ENCODE measurements at regions not wholly inside any gene's neighbourhood (a gene's known extent, or its start where the extent isn't known, plus 50 kb on each side); places are given as distances from the start of the nearest gene placed in this dataset.
A peak's percentile ranks its signal among the peaks of the same experiment; 100 is the strongest.

GRCh38 chr15:69812861-69813261 is 284.9 kb downstream of the TLE3 start:
- FAIRE-seq (no peak), DNase-seq (peak; percentile 39 to 57)
- Histone ChIP-seq H3K36me3 (ENCODE audit: control insufficient read depth in 3 of 3, insufficient read depth in 2 of 3, low read depth in 1 of 3, low read length in 3 of 3) (no peaks in the 10 kb centered on the region), H3K27ac (ENCODE audit: low read depth in 1 of 3, low read length in 2 of 3) (no peak overlapping the region), H3K4me3 (ENCODE audit: low read depth in 1 of 3, low read length in 3 of 3) (no peak overlapping the region), H3K9me3 (ENCODE audit: control insufficient read depth in 2 of 2, insufficient read depth in 1 of 2, low read depth in 1 of 2, low read length in 1 of 2) (no peaks in the 10 kb centered on the region), H3K4me1 (ENCODE audit: control insufficient read depth in 3 of 3, insufficient read depth in 2 of 3, low read depth in 1 of 3, low read length in 2 of 3) (peaks cover 0 to 36% (median 0%) of the 10 kb centered on the region in 3 donors), H3K27me3 (ENCODE audit: control insufficient read depth in 3 of 3, insufficient read depth in 3 of 3, low read length in 3 of 3) (no peaks in the 10 kb centered on the region)
- 26 to 48% (median 40%) methylated on average over 18 to 20 of the region's 20 CpGs for WGBS, 3 donors

- H3K36me3 ChIP-seq (ENCODE audit: control insufficient read depth in 3 of 3, insufficient read depth in 2 of 3, low read depth in 1 of 3, low read length in 3 of 3), result no peaks in the 10 kb centered on the region
- H3K27ac ChIP-seq (ENCODE audit: low read depth in 1 of 3, low read length in 2 of 3), result no peak overlapping the region
- WGBS, 3 donors, result 76 to 82% (median 80%) methylated on average over 7 of the region's 7 CpGs
- H3K27me3 ChIP-seq (ENCODE audit: control insufficient read depth in 3 of 3, insufficient read depth in 3 of 3, low read length in 3 of 3), result no peaks in the 10 kb centered on the region
- no peak for FAIRE-seq
- no peak for DNase-seq
- no peaks in the 10 kb centered on the region for H3K9me3 ChIP-seq (ENCODE audit: control insufficient read depth in 2 of 2, insufficient read depth in 1 of 2, low read depth in 1 of 2, low read length in 1 of 2)
- no peak overlapping the region for H3K4me3 ChIP-seq (ENCODE audit: low read depth in 1 of 3, low read length in 3 of 3)
- peaks cover 0 to 41% (median 0%) of the 10 kb centered on the region in 3 donors for H3K4me1 ChIP-seq (ENCODE audit: control insufficient read depth in 3 of 3, insufficient read depth in 2 of 3, low read depth in 1 of 3, low read length in 2 of 3)
These were observed 283.8 kb downstream of the TLE3 start for GRCh38 chr15:69813881-69814280.

GRCh38 chr15:69814932-69815331 is 282.8 kb downstream of the TLE3 start:
- no peak overlapping the region for H3K4me3 ChIP-seq (ENCODE audit: low read depth in 1 of 3, low read length in 3 of 3)
- H3K4me1 ChIP-seq (ENCODE audit: control insufficient read depth in 3 of 3, insufficient read depth in 2 of 3, low read depth in 1 of 3, low read length in 2 of 3), result peaks cover 0 to 41% (median 0%) of the 10 kb centered on the region in 3 donors
- H3K27me3 ChIP-seq (ENCODE audit: control insufficient read depth in 3 of 3, insufficient read depth in 3 of 3, low read length in 3 of 3), result no peaks in the 10 kb centered on the region
- WGBS, 3 donors, result 84 to 86% (median 85%) methylated on average over 9 of the region's 9 CpGs
- no peak overlapping the region for H3K27ac ChIP-seq (ENCODE audit: low read depth in 1 of 3, low read length in 2 of 3)
- FAIRE-seq (no peak), DNase-seq (no peak)
- H3K36me3 ChIP-seq (ENCODE audit: control insufficient read depth in 3 of 3, insufficient read depth in 2 of 3, low read depth in 1 of 3, low read length in 3 of 3), result no peaks in the 10 kb centered on the region
- no peaks in the 10 kb centered on the region for H3K9me3 ChIP-seq (ENCODE audit: control insufficient read depth in 2 of 2, insufficient read depth in 1 of 2, low read depth in 1 of 2, low read length in 1 of 2)

- Histone ChIP-seq H3K4me1 (ENCODE audit: control insufficient read depth in 3 of 3, insufficient read depth in 2 of 3, low read depth in 1 of 3, low read length in 2 of 3) (peaks cover 0 to 34% (median 0%) of the 10 kb centered on the region in 3 donors), H3K4me3 (ENCODE audit: low read depth in 1 of 3, low read length in 3 of 3) (no peak overlapping the region), H3K9me3 (ENCODE audit: control insufficient read depth in 2 of 2, insufficient read depth in 1 of 2, low read depth in 1 of 2, low read length in 1 of 2) (no peaks in the 10 kb centered on the region), H3K36me3 (ENCODE audit: control insufficient read depth in 3 of 3, insufficient read depth in 2 of 3, low read depth in 1 of 3, low read length in 3 of 3) (no peaks in the 10 kb centered on the region), H3K27ac (ENCODE audit: low read depth in 1 of 3, low read length in 2 of 3) (no peak overlapping the region), H3K27me3 (ENCODE audit: control insufficient read depth in 3 of 3, insufficient read depth in 3 of 3, low read length in 3 of 3) (no peaks in the 10 kb centered on the region)
- FAIRE-seq (no peak), DNase-seq (no peak)
- WGBS, 3 donors, result 69 to 84% (median 82%) methylated on average over 2 of the region's 2 CpGs
These were observed 281.9 kb downstream of the TLE3 start for GRCh38 chr15:69815793-69816192.

- 75 to 86% (median 82%) methylated on average over 2 of the region's 2 CpGs for WGBS, 3 donors
These were observed 281.2 kb downstream of the TLE3 start for GRCh38 chr15:69816522-69816921.

GRCh38 chr15:69818529-69818928 is 279.2 kb downstream of the TLE3 start:
- H3K9me3 ChIP-seq (ENCODE audit: control insufficient read depth in 2 of 2, insufficient read depth in 1 of 2, low read depth in 1 of 2, low read length in 1 of 2), result no peaks in the 10 kb centered on the region
- 91 to 95% (median 91%) methylated on average over 8 of the region's 8 CpGs for WGBS, 3 donors
- peaks cover 0 to 28% (median 0%) of the 10 kb centered on the region in 3 donors for H3K4me1 ChIP-seq (ENCODE audit: control insufficient read depth in 3 of 3, insufficient read depth in 2 of 3, low read depth in 1 of 3, low read length in 2 of 3)
- H3K4me3 ChIP-seq (ENCODE audit: low read depth in 1 of 3, low read length in 3 of 3), result no peak overlapping the region
- FAIRE-seq (no peak), DNase-seq (no peak)
- H3K36me3 ChIP-seq (ENCODE audit: control insufficient read depth in 3 of 3, insufficient read depth in 2 of 3, low read depth in 1 of 3, low read length in 3 of 3), result no peaks in the 10 kb centered on the region
- H3K27me3 ChIP-seq (ENCODE audit: control insufficient read depth in 3 of 3, insufficient read depth in 3 of 3, low read length in 3 of 3), result peaks cover 0 to 5% (median 0%) of the 10 kb centered on the region in 3 donors
- H3K27ac ChIP-seq (ENCODE audit: low read depth in 1 of 3, low read length in 2 of 3), result no peak overlapping the region

More at GRCh38 chr15:69816522-69816921, 281.2 kb downstream of the TLE3 start:
- no peak for FAIRE-seq
- peaks cover 0 to 5% (median 0%) of the 10 kb centered on the region in 3 donors for H3K27me3 ChIP-seq (ENCODE audit: control insufficient read depth in 3 of 3, insufficient read depth in 3 of 3, low read length in 3 of 3)
- H3K27ac ChIP-seq (ENCODE audit: low read depth in 1 of 3, low read length in 2 of 3), result no peak overlapping the region
- peaks cover 0 to 31% (median 0%) of the 10 kb centered on the region in 3 donors for H3K4me1 ChIP-seq (ENCODE audit: control insufficient read depth in 3 of 3, insufficient read depth in 2 of 3, low read depth in 1 of 3, low read length in 2 of 3)
- DNase-seq, result no peak
- H3K4me3 ChIP-seq (ENCODE audit: low read depth in 1 of 3, low read length in 3 of 3), result no peak overlapping the region
- no peaks in the 10 kb centered on the region for H3K36me3 ChIP-seq (ENCODE audit: control insufficient read depth in 3 of 3, insufficient read depth in 2 of 3, low read depth in 1 of 3, low read length in 3 of 3)
- no peaks in the 10 kb centered on the region for H3K9me3 ChIP-seq (ENCODE audit: control insufficient read depth in 2 of 2, insufficient read depth in 1 of 2, low read depth in 1 of 2, low read length in 1 of 2)

- Histone ChIP-seq H3K4me1 (ENCODE audit: control insufficient read depth in 3 of 3, insufficient read depth in 2 of 3, low read depth in 1 of 3, low read length in 2 of 3) (peaks cover 0 to 20% (median 0%) of the 10 kb centered on the region in 3 donors), H3K27ac (ENCODE audit: low read depth in 1 of 3, low read length in 2 of 3) (no peak overlapping the region), H3K27me3 (ENCODE audit: control insufficient read depth in 3 of 3, insufficient read depth in 3 of 3, low read length in 3 of 3) (peaks cover 0 to 5% (median 0%) of the 10 kb centered on the region in 3 donors), H3K4me3 (ENCODE audit: low read depth in 1 of 3, low read length in 3 of 3) (no peak overlapping the region), H3K36me3 (ENCODE audit: control insufficient read depth in 3 of 3, insufficient read depth in 2 of 3, low read depth in 1 of 3, low read length in 3 of 3) (no peaks in the 10 kb centered on the region), H3K9me3 (ENCODE audit: control insufficient read depth in 2 of 2, insufficient read depth in 1 of 2, low read depth in 1 of 2, low read length in 1 of 2) (no peaks in the 10 kb centered on the region)
- FAIRE-seq, result no peak
- DNase-seq, result no peak
- WGBS, 3 donors, result 89 to 96% (median 95%) methylated on average over 3 of the region's 3 CpGs
These were observed 278.3 kb downstream of the TLE3 start for GRCh38 chr15:69819371-69819770.

- DNase-seq (peak in 1 of 2 donors; percentile 53), FAIRE-seq (no peak)
- Histone ChIP-seq H3K4me3 (ENCODE audit: low read depth in 1 of 3, low read length in 3 of 3) (no peak overlapping the region), H3K27me3 (ENCODE audit: control insufficient read depth in 3 of 3, insufficient read depth in 3 of 3, low read length in 3 of 3) (peaks cover 0 to 5% (median 0%) of the 10 kb centered on the region in 3 donors), H3K36me3 (ENCODE audit: control insufficient read depth in 3 of 3, insufficient read depth in 2 of 3, low read depth in 1 of 3, low read length in 3 of 3) (no peaks in the 10 kb centered on the region), H3K4me1 (ENCODE audit: control insufficient read depth in 3 of 3, insufficient read depth in 2 of 3, low read depth in 1 of 3, low read length in 2 of 3) (peaks cover 0 to 15% (median 0%) of the 10 kb centered on the region in 3 donors), H3K9me3 (ENCODE audit: control insufficient read depth in 2 of 2, insufficient read depth in 1 of 2, low read depth in 1 of 2, low read length in 1 of 2) (no peaks in the 10 kb centered on the region), H3K27ac (ENCODE audit: low read depth in 1 of 3, low read length in 2 of 3) (no peak overlapping the region)
- 74 to 90% (median 83%) methylated on average over 7 of the region's 7 CpGs for WGBS, 3 donors
These were observed 276.9 kb downstream of the TLE3 start for GRCh38 chr15:69820819-69821218.

All from small intestine (tissue), 7 donors.